Cardiac fibroblast (primary cell): ENCODE measurements at regions not wholly inside any gene's neighbourhood (a gene's known extent, or its start where the extent isn't known, plus 50 kb on each side); places are given as distances from the start of the nearest gene placed in this dataset.

Experiments
- DNase-seq, 2 donors: peaks; one replicate each; pipeline versions ENCODE4 v3.0.0 to v3.0.0-alpha.2; 2010; ENCODE audit warnings: low read depth in 2 of 2
- H3K4me3 ChIP-seq, 2 donors: replicated peaks in 1 of 2; 1 replicate in 1 of 2; 2 replicates in 1 of 2; pipeline ENCODE4 v1.5.1; 2011; ENCODE audit warnings: low read depth in 2 of 2, low read length in 2 of 2, mild to moderate bottlenecking in 2 of 2, moderate library complexity in 1 of 2
- TF ChIP-seq, protein P1 (sequence below): IDR thresholded peaks from one replicate; pipeline ENCODE4 v1.5.1; 2011; ENCODE audit warnings: low read depth, mild to moderate bottlenecking, low read length, inconsistent platforms

DNA sequence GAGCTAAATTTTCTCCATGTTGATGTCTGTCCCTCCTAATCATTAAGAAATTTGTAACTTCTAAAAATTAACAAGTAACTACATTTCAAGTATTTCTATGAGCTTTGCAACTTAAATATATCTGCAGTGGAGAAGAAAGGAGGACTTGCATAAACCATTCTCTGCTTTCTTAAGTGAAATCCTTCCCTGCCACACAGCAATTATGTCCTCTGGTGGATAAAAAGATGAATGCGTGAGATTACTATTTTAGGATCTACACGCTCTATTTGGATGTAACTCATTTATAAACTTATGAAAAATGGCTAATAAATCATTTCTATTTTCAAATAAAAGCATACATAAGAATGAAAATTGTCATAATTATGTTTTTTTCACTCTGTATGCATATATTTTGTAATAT, 338.0 kb upstream of the PTCHD4 start:
- TF ChIP-seq, protein P1, sequence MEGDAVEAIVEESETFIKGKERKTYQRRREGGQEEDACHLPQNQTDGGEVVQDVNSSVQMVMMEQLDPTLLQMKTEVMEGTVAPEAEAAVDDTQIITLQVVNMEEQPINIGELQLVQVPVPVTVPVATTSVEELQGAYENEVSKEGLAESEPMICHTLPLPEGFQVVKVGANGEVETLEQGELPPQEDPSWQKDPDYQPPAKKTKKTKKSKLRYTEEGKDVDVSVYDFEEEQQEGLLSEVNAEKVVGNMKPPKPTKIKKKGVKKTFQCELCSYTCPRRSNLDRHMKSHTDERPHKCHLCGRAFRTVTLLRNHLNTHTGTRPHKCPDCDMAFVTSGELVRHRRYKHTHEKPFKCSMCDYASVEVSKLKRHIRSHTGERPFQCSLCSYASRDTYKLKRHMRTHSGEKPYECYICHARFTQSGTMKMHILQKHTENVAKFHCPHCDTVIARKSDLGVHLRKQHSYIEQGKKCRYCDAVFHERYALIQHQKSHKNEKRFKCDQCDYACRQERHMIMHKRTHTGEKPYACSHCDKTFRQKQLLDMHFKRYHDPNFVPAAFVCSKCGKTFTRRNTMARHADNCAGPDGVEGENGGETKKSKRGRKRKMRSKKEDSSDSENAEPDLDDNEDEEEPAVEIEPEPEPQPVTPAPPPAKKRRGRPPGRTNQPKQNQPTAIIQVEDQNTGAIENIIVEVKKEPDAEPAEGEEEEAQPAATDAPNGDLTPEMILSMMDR: peak; percentile 18
- DNase-seq: peak; percentile 30 to 41

DNA sequence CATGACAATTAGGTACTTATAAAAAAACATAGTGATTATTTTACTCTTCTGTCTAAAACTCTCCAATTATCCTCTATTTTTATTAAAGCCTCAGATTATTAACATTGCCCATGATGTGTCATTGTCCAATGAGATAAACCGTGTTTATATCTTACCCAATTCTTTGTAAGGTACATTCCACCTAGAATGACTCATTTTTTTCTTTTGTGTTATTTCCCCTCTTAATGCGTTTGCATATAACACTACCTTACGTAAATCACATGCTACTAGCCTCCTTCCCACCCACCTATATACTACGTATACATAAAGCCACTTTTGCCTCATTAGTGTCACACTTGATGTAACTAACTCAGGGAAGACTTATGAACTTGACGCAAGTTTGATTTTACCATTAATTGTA, 336.3 kb upstream of the PTCHD4 start:
- H3K4me3 ChIP-seq: no peak overlapping the region
- TF ChIP-seq, protein P1: no peak
- DNase-seq: peak in 1 of 2 donors; percentile 22

More for the DNA sequence above, 338.0 kb upstream of the PTCHD4 start:
- H3K4me3 ChIP-seq: no peak overlapping the region

GRCh38 chr6:48429610-48430009, 318.6 kb upstream of the PTCHD4 start:
- TF ChIP-seq, protein P1: no peak
- DNase-seq: peak in 1 of 2 donors; percentile 12
- H3K4me3 ChIP-seq: no peak overlapping the region

DNA sequence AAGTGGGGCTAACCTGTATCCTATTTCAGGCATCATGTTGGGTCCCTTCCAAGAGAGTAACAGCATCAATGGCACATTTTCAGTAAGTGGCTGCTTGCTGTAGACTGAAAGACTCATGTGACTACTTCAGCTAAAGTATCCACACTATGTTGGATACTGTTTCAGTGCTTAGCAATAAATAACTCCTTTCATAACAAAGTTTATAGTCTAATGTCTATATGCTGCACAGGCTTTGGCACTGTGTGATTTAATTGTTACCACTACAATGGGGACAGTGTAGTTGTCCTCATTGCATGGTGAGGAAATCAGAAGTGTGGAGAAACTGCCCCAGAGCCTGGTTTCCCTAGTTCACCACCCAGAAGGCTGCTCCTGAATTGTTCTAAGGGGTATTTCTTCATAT, 318.0 kb upstream of the PTCHD4 start:
- H3K4me3 ChIP-seq: no peak overlapping the region
- TF ChIP-seq, protein P1: no peak
- peak; percentile 6 to 17 for DNase-seq

- TF ChIP-seq, protein P1: no peak
- peak; percentile 87 to 94 for DNase-seq
- no peak overlapping the region for H3K4me3 ChIP-seq
Observed at GRCh38 chr6:48426636-48427035, 315.6 kb upstream of the PTCHD4 start.

- TF ChIP-seq, protein P1: no peak
- DNase-seq: peak; percentile 39 to 71
- H3K4me3 ChIP-seq: no peak overlapping the region
Observed at GRCh38 chr6:48423640-48424365, 312.8 kb upstream of the PTCHD4 start.

DNA sequence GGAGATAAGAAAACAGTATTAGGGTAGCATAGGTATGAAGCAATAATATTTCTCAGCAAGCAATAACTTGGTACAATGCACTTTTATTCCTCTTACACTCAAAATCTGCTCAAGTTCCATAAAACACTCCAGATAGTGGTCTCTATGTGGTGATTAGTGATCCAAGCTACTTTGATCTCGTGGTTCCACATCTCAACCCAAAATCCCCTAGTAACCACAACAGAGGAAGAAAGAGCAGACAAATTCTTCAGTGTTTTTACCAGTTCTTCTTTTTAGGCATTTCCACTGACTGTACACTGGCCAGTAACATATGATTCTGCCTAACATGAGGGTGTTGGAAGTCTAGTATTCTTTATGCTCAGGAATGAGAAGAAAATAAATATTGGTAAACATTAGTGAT, 309.0 kb upstream of the PTCHD4 start:
- H3K4me3 ChIP-seq: no peak overlapping the region
- TF ChIP-seq, protein P1: no peak
- DNase-seq: no peak
